Fibroblast of villous mesenchyme (primary cell): ENCODE measurements at regions not wholly inside any gene's neighbourhood (a gene's known extent, or its start where the extent isn't known, plus 50 kb on each side); places are given as distances from the start of the nearest gene placed in this dataset.

Experiments used
- DNase-seq: peaks from one replicate; pipeline ENCODE4 v3.0.0-alpha.2; 2010; ENCODE audit warnings: low read depth
- H3K4me3 ChIP-seq: 2 replicates; pipeline ENCODE4 v1.5.1; 2011; ENCODE audit warnings: low read depth, mild to moderate bottlenecking, low read length
- TF ChIP-seq, protein P1 (sequence below): IDR thresholded peaks from 2 replicates; pipeline ENCODE4 v1.5.1; 2012; ENCODE audit warnings: low read depth, mild to moderate bottlenecking, low read length; ENCODE audit not compliant: insufficient read depth

GRCh38 chr11:81421251-81421860, 1312.3 kb downstream of the FAM181B start:
- TF ChIP-seq, protein P1, sequence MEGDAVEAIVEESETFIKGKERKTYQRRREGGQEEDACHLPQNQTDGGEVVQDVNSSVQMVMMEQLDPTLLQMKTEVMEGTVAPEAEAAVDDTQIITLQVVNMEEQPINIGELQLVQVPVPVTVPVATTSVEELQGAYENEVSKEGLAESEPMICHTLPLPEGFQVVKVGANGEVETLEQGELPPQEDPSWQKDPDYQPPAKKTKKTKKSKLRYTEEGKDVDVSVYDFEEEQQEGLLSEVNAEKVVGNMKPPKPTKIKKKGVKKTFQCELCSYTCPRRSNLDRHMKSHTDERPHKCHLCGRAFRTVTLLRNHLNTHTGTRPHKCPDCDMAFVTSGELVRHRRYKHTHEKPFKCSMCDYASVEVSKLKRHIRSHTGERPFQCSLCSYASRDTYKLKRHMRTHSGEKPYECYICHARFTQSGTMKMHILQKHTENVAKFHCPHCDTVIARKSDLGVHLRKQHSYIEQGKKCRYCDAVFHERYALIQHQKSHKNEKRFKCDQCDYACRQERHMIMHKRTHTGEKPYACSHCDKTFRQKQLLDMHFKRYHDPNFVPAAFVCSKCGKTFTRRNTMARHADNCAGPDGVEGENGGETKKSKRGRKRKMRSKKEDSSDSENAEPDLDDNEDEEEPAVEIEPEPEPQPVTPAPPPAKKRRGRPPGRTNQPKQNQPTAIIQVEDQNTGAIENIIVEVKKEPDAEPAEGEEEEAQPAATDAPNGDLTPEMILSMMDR = no peak
- H3K4me3 ChIP-seq = no peak overlapping the region
- no peak for DNase-seq

- no peak overlapping the region for H3K4me3 ChIP-seq
- TF ChIP-seq, protein P1 = no peak
- no peak for DNase-seq
Observed at GRCh38 chr11:81420668-81421250, 1312.9 kb downstream of the FAM181B start.

GRCh38 chr11:81397316-81397715, 1336.3 kb downstream of the FAM181B start:
- DNase-seq = no peak
- TF ChIP-seq, protein P1 = no peak
- H3K4me3 ChIP-seq = no peak overlapping the region

DNA sequence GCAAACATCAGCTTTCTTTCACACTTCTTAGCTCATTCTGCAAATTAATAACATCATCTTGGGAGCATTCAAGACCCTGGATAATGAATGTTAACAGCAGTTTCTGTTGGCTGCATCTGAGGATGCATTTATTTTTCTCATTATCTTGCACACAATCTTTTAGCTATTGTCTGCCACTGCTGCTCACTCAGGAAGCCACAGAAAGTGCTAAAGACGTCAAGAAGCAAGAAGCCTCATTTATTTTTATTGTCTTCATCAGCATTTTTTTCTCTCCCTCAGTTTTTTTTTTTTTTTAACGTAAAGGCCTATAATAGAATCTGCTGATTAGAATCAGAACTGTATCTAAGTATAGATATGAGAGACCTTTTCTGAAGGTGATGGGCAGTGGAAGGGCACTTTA, 1339.4 kb downstream of the FAM181B start:
- TF ChIP-seq, protein P1 = no peak
- DNase-seq = no peak
- no peak overlapping the region for H3K4me3 ChIP-seq

GRCh38 chr11:81388326-81388725, 1345.3 kb downstream of the FAM181B start:
- TF ChIP-seq, protein P1 = no peak
- no peak for DNase-seq
- H3K4me3 ChIP-seq = no peak overlapping the region

- DNase-seq = no peak
- no peak overlapping the region for H3K4me3 ChIP-seq
- TF ChIP-seq, protein P1 = no peak
Observed at GRCh38 chr11:81380395-81380794, 1353.3 kb downstream of the FAM181B start.

DNA sequence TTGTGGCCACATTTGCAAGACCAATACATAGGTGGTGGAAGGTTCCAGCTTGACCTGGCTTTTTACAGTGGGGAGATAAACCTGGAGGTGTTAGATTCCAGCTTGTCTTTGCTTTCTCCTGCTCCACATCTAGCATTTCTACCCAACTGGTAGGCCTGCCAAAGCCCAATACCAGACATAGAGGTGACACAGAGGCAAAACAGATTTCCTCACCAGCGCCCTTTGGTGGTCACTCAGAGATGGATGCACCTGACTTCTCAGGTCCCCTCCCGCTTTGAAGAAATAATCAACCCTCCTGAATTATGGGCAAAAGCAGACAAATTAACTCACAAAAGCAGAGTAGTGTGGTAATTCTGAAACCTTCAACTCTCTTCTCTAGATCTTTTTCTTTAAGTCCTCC, 1356.2 kb downstream of the FAM181B start:
- TF ChIP-seq, protein P1 = no peak
- no peak overlapping the region for H3K4me3 ChIP-seq
- no peak for DNase-seq
